ENCODE measurements at regions not wholly inside any gene's neighbourhood (a gene's known extent, or its start where the extent isn't known, plus 50 kb on each side); places are given as distances from the start of the nearest gene placed in this dataset.

- no peak for DNase-seq (ENCODE audit: low read depth in 1 of 2, low spot score in 1 of 2)
- ChIA-PET CTCF (no interaction called here), POLR2A (no interaction called here)
- Histone ChIP-seq H3K27ac (no peak overlapping the region), H3K4me2 (no peak overlapping the region), H3K4me3 (no peak overlapping the region), H3K4me1 (no peaks in the 10 kb centered on the region), H3K9me3 (no peaks in the 10 kb centered on the region)
- TF ChIP-seq JUN (IDR thresholded peaks at IDR 0.05): no peak
- TF ChIP-seq CHD2 (IDR thresholded peaks at IDR 0.05; ENCODE audit: low read length, partially characterized antibody): no peak
- no peak for TF ChIP-seq SMC3 (IDR thresholded peaks at IDR 0.05)
- no peak for TF ChIP-seq HOXB13 (CRISPR knock-in tag; IDR thresholded peaks at IDR 0.05; ENCODE audit: low read depth)
- TF ChIP-seq SREBF2 (IDR thresholded peaks at IDR 0.05): no peak
- TF ChIP-seq PHF8 (IDR thresholded peaks at IDR 0.05; ENCODE audit: borderline replicate concordance, low read depth): no peak
- 50% methylated on average over 3 of the region's 3 CpGs for WGBS (ENCODE audit: missing lambda C conversion rate)
- FAIRE-seq: no peak
- no peak for ATAC-seq
Measured at GRCh38 chr12:77485961-77486854, 344.5 kb upstream of the NAV3 start.

- DNase-seq (ENCODE audit: low read depth in 1 of 2, low spot score in 1 of 2): no peak
- CTCF ChIA-PET: no interaction called here
- 0% methylated on average over 1 of the region's 1 CpG for WGBS (ENCODE audit: missing lambda C conversion rate)
- H3K4me1 ChIP-seq: no peaks in the 10 kb centered on the region
- H3K4me2 ChIP-seq: no peak overlapping the region
- H3K4me3 ChIP-seq: no peak overlapping the region
- POLR2A ChIA-PET: no interaction called here
- no peak for FAIRE-seq
- no peak overlapping the region for H3K27ac ChIP-seq
- no peak for TF ChIP-seq ZNF302 (CRISPR knock-in tag; IDR thresholded peaks at IDR 0.05)
- no peak for TF ChIP-seq REST (IDR thresholded peaks at IDR 0.05)
- TF ChIP-seq E2F6 (IDR thresholded peaks at IDR 0.05; ENCODE audit: borderline replicate concordance, low read depth): no peak
- TF ChIP-seq HOXB13 (CRISPR knock-in tag; IDR thresholded peaks at IDR 0.05; ENCODE audit: low read depth): no peak
- H3K9me3 ChIP-seq: no peaks in the 10 kb centered on the region
- ATAC-seq: no peak
Measured at GRCh38 chr12:77481687-77482086, 349.0 kb upstream of the NAV3 start.

GRCh38 chr12:77477907-77478533, 352.7 kb upstream of the NAV3 start:
- WGBS (ENCODE audit: missing lambda C conversion rate): 52% methylated on average over 1 of the region's 1 CpG
- no peak for ATAC-seq
- no peak for FAIRE-seq
- TF ChIP-seq FOSL2 (IDR thresholded peaks at IDR 0.05) (no peak), FOSL2 (CRISPR knock-in tag; IDR thresholded peaks at IDR 0.05) (no peak), ZFP36 (IDR thresholded peaks at IDR 0.05; ENCODE audit: borderline replicate concordance, partially characterized antibody) (no peak), KDM5A (IDR thresholded peaks at IDR 0.05) (no peak), HMGXB4 (CRISPR knock-in tag; IDR thresholded peaks at IDR 0.05; ENCODE audit: borderline replicate concordance) (no peak), CBX2 (IDR thresholded peaks at IDR 0.05; ENCODE audit: borderline replicate concordance, low read depth) (no peak), BHLHE40 (IDR thresholded peaks at IDR 0.05; ENCODE audit: low read depth, low read length) (no peak), USF2 (IDR thresholded peaks at IDR 0.05) (no peak), ZNF302 (CRISPR knock-in tag; IDR thresholded peaks at IDR 0.05) (no peak), TFCP2L1 (CRISPR knock-in tag; IDR thresholded peaks at IDR 0.05) (no peak)
- ChIA-PET POLR2A (no interaction called here), CTCF (no interaction called here)
- Histone ChIP-seq H3K27ac (no peak overlapping the region), H3K4me1 (no peaks in the 10 kb centered on the region), H3K4me2 (no peak overlapping the region), H3K4me3 (no peak overlapping the region), H3K9me3 (no peaks in the 10 kb centered on the region)
- DNase-seq (ENCODE audit: low read depth in 1 of 2, low spot score in 1 of 2): no peak

Data from A549 (cell line).